ENCODE measurements at regions not wholly inside any gene's neighbourhood (a gene's known extent, or its start where the extent isn't known, plus 50 kb on each side); places are given as distances from the start of the nearest gene placed in this dataset.

- ATAC-seq (replicated peaks in 1 of 2) (no peak), DNase-seq (no peak)
- Mint-ChIP-seq H3K4me1 (ENCODE audit: low read depth) (no peaks in the 10 kb centered on the region), H3K36me3 (ENCODE audit: insufficient read depth in 2 of 2) (peaks cover 3% of the 10 kb centered on the region in 2 donors), H3K27ac (no peak overlapping the region), H3K27me3 (ENCODE audit: low read depth) (no peaks in the 10 kb centered on the region), H3K9me3 (no peaks in the 10 kb centered on the region), H3K4me3 (no peak overlapping the region)
Measured at GRCh38 chr22:48781868-48782267, 1045.8 kb downstream of the BRD1 start.

GRCh38 chr22:48781391-48781790 lies 1046.3 kb downstream of the BRD1 start:
- H3K27ac Mint-ChIP-seq: no peak overlapping the region
- DNase-seq: no peak
- peaks cover 3% of the 10 kb centered on the region in 2 donors for H3K36me3 Mint-ChIP-seq (ENCODE audit: insufficient read depth in 2 of 2)
- H3K27me3 Mint-ChIP-seq (ENCODE audit: low read depth): no peaks in the 10 kb centered on the region
- no peak for ATAC-seq (replicated peaks in 1 of 2)
- H3K4me1 Mint-ChIP-seq (ENCODE audit: low read depth): no peaks in the 10 kb centered on the region
- H3K9me3 Mint-ChIP-seq: no peaks in the 10 kb centered on the region
- H3K4me3 Mint-ChIP-seq: no peak overlapping the region

GRCh38 chr22:48780597-48781277 lies 1046.9 kb downstream of the BRD1 start:
- H3K9me3 Mint-ChIP-seq: no peaks in the 10 kb centered on the region
- no peak for DNase-seq
- H3K4me3 Mint-ChIP-seq: no peak overlapping the region
- H3K27me3 Mint-ChIP-seq (ENCODE audit: low read depth): no peaks in the 10 kb centered on the region
- no peak overlapping the region for H3K27ac Mint-ChIP-seq
- no peak for ATAC-seq (replicated peaks in 1 of 2)
- H3K4me1 Mint-ChIP-seq (ENCODE audit: low read depth): no peaks in the 10 kb centered on the region
- H3K36me3 Mint-ChIP-seq (ENCODE audit: insufficient read depth in 2 of 2): peaks cover 3% of the 10 kb centered on the region in 2 donors

GRCh38 chr22:48779661-48780596 lies 1047.7 kb downstream of the BRD1 start:
- no peaks in the 10 kb centered on the region for H3K4me1 Mint-ChIP-seq (ENCODE audit: low read depth)
- no peaks in the 10 kb centered on the region for H3K9me3 Mint-ChIP-seq
- H3K27me3 Mint-ChIP-seq (ENCODE audit: low read depth): no peaks in the 10 kb centered on the region
- no peak overlapping the region for H3K27ac Mint-ChIP-seq
- no peak for ATAC-seq (replicated peaks in 1 of 2)
- H3K4me3 Mint-ChIP-seq: no peak overlapping the region
- peaks cover 3% of the 10 kb centered on the region in 2 donors for H3K36me3 Mint-ChIP-seq (ENCODE audit: insufficient read depth in 2 of 2)
- no peak for DNase-seq

- no peaks in the 10 kb centered on the region for H3K9me3 Mint-ChIP-seq
- H3K4me1 Mint-ChIP-seq (ENCODE audit: low read depth): no peaks in the 10 kb centered on the region
- no peak overlapping the region for H3K4me3 Mint-ChIP-seq
- ATAC-seq (replicated peaks in 1 of 2) (no peak), DNase-seq (no peak)
- H3K27me3 Mint-ChIP-seq (ENCODE audit: low read depth): no peaks in the 10 kb centered on the region
- no peak overlapping the region for H3K27ac Mint-ChIP-seq
- peaks cover 3% of the 10 kb centered on the region in 2 donors for H3K36me3 Mint-ChIP-seq (ENCODE audit: insufficient read depth in 2 of 2)
Measured at GRCh38 chr22:48779211-48779643, 1048.4 kb downstream of the BRD1 start.

GRCh38 chr22:48778308-48779195 lies 1049.1 kb downstream of the BRD1 start:
- no peak for ATAC-seq (replicated peaks in 1 of 2)
- no peak overlapping the region for H3K4me3 Mint-ChIP-seq
- DNase-seq: no peak
- H3K36me3 Mint-ChIP-seq (ENCODE audit: insufficient read depth in 2 of 2): peaks cover 3% of the 10 kb centered on the region in 2 donors
- no peak overlapping the region for H3K27ac Mint-ChIP-seq
- no peaks in the 10 kb centered on the region for H3K4me1 Mint-ChIP-seq (ENCODE audit: low read depth)
- H3K27me3 Mint-ChIP-seq (ENCODE audit: low read depth): no peaks in the 10 kb centered on the region
- no peaks in the 10 kb centered on the region for H3K9me3 Mint-ChIP-seq

- H3K27ac Mint-ChIP-seq: no peak overlapping the region
- H3K27me3 Mint-ChIP-seq (ENCODE audit: low read depth): no peaks in the 10 kb centered on the region
- no peak overlapping the region for H3K4me3 Mint-ChIP-seq
- ATAC-seq (replicated peaks in 1 of 2) (no peak), DNase-seq (no peak)
- peaks cover 3% of the 10 kb centered on the region in 2 donors for H3K9me3 Mint-ChIP-seq
- peaks cover 3 to 4% of the 10 kb centered on the region in 2 donors for H3K36me3 Mint-ChIP-seq (ENCODE audit: insufficient read depth in 2 of 2)
- no peaks in the 10 kb centered on the region for H3K4me1 Mint-ChIP-seq (ENCODE audit: low read depth)
Measured at GRCh38 chr22:48772286-48772907, 1055.3 kb downstream of the BRD1 start.

GRCh38 chr22:48765595-48765994 lies 1062.1 kb downstream of the BRD1 start:
- ATAC-seq (replicated peaks in 1 of 2) (no peak), DNase-seq (no peak)
- Mint-ChIP-seq H3K4me3 (no peak overlapping the region), H3K9me3 (peaks cover 3 to 4% of the 10 kb centered on the region in 2 donors), H3K27ac (no peak overlapping the region), H3K36me3 (ENCODE audit: insufficient read depth in 2 of 2) (peaks cover 2 to 3% of the 10 kb centered on the region in 2 donors), H3K4me1 (ENCODE audit: low read depth) (no peaks in the 10 kb centered on the region), H3K27me3 (ENCODE audit: low read depth) (peaks cover 7% of the 10 kb centered on the region)

GRCh38 chr22:48761546-48761945 lies 1066.1 kb downstream of the BRD1 start:
- no peak for DNase-seq
- H3K4me3 Mint-ChIP-seq: no peak overlapping the region
- peaks cover 7% of the 10 kb centered on the region for H3K27me3 Mint-ChIP-seq (ENCODE audit: low read depth)
- no peak overlapping the region for H3K27ac Mint-ChIP-seq
- peaks cover 0 to 1% of the 10 kb centered on the region in 2 donors for H3K9me3 Mint-ChIP-seq
- H3K4me1 Mint-ChIP-seq (ENCODE audit: low read depth): no peaks in the 10 kb centered on the region
- H3K36me3 Mint-ChIP-seq (ENCODE audit: insufficient read depth in 2 of 2): no peaks in the 10 kb centered on the region
- ATAC-seq (replicated peaks in 1 of 2): no peak

GRCh38 chr22:48760481-48761390 lies 1066.9 kb downstream of the BRD1 start:
- DNase-seq (no peak), ATAC-seq (replicated peaks in 1 of 2) (no peak)
- Mint-ChIP-seq H3K36me3 (ENCODE audit: insufficient read depth in 2 of 2) (no peaks in the 10 kb centered on the region), H3K9me3 (peaks cover 0 to 1% of the 10 kb centered on the region in 2 donors), H3K4me1 (ENCODE audit: low read depth) (no peaks in the 10 kb centered on the region), H3K27ac (peak overlapping the region; percentile 8), H3K27me3 (ENCODE audit: low read depth) (peaks cover 7% of the 10 kb centered on the region), H3K4me3 (no peak overlapping the region)

GRCh38 chr22:48758881-48759875 lies 1068.5 kb downstream of the BRD1 start:
- Mint-ChIP-seq H3K36me3 (ENCODE audit: insufficient read depth in 2 of 2) (no peaks in the 10 kb centered on the region), H3K4me1 (ENCODE audit: low read depth) (no peaks in the 10 kb centered on the region), H3K4me3 (no peak overlapping the region), H3K27ac (no peak overlapping the region), H3K27me3 (ENCODE audit: low read depth) (peaks cover 7% of the 10 kb centered on the region), H3K9me3 (no peaks in the 10 kb centered on the region)
- DNase-seq: no peak
- ATAC-seq (replicated peaks in 1 of 2): no peak
